Right lobe of liver (tissue), 6 donors: ENCODE measurements at regions not wholly inside any gene's neighbourhood (a gene's known extent, or its start where the extent isn't known, plus 50 kb on each side); places are given as distances from the start of the nearest gene placed in this dataset.
A peak's percentile ranks its signal among the peaks of the same experiment; 100 is the strongest.

Experiments used
- ATAC-seq, 4 donors: fragments of 200-7000 bp; cut with Tn5 transposase; one replicate each; pipeline ENCODE4 v1.9.1; 2020; ENCODE audit warnings: mild to moderate bottlenecking in 4 of 4, moderate library complexity in 4 of 4
- DNase-seq, 3 donors: peaks; one replicate each; pipeline ENCODE4 v3.0.0-alpha.2; 2020
- H3K27ac ChIP-seq, 3 donors: fragments of 200-600 bp; one replicate each; pipeline ENCODE4 v1.8.0; 2022
- H3K27me3 ChIP-seq, 2 donors: fragments of 200-600 bp; one replicate each; pipeline ENCODE4 v1.8.0; 2022
- H3K36me3 ChIP-seq, 4 donors: fragments of 200-600 bp; sonication (generic) in 1 of 4; one replicate each; pipeline versions ENCODE4 v1.5.1 to v1.8.0; 2017 to 2022; ENCODE audit warnings: control low read depth in 1 of 4
- H3K4me1 ChIP-seq, 4 donors: fragments of 200-600 bp; sonication (generic) in 1 of 4; one replicate each; pipeline versions ENCODE4 v1.5.1 to v1.8.0; 2017 to 2022; ENCODE audit warnings: control low read depth in 1 of 4
- H3K4me3 ChIP-seq, 3 donors: fragments of 200-600 bp; one replicate each; pipeline ENCODE4 v1.8.0; 2022
- H3K9me3 ChIP-seq, 4 donors: fragments of 200-600 bp; sonication (generic) in 1 of 4; one replicate each; pipeline versions ENCODE4 v1.5.1 to v1.8.0; 2017 to 2022; ENCODE audit warnings: control low read depth in 1 of 4
- POLR2A ChIP-seq: fragments of 450-650 bp; IDR thresholded peaks from one replicate; pipeline ENCODE4 v1.6.1; 2017; ENCODE audit warnings: antibody characterized with exemption, mild to moderate bottlenecking
- WGBS: methylation state at CpG from one replicate; pipeline ENCODE4 v1.1.6; 2018; ENCODE audit warnings: low coverage, low lambda C conversion rate; ENCODE audit not compliant: insufficient coverage; ENCODE audit errors: missing lambda C conversion rate; 5-methylcytosine and 5-hydroxymethylcytosine counted together
- intact Hi-C, 2 donors: fragments of 100-400 bp; cut with DNase I; formaldehyde crosslinking; loops; one replicate each; pipeline versions ENCODE4 v1.11.2 to v1.14.1; 2022
- TF ChIP-seq, protein P1 (sequence below), 4 donors: fragments of 200-600 bp in 3 of 4; fragments of 450-650 bp in 1 of 4; IDR thresholded peaks; one replicate each; pipeline versions ENCODE4 v1.5.1 to v1.8.0; 2016 to 2022; ENCODE audit warnings: antibody characterized with exemption in 4 of 4, mild to moderate bottlenecking in 2 of 4
- donor health status: DM: no; HTN: yes; CAD: no.
- donor health status: DM: no; HTN: no; CAD: no.
- donor health status: DM: no; HTN: no; CAD: no.
- donor health status: DM: no; HTN: yes; CAD: no.
- donor health status: DM: no; HTN: yes; CAD: no.

DNA sequence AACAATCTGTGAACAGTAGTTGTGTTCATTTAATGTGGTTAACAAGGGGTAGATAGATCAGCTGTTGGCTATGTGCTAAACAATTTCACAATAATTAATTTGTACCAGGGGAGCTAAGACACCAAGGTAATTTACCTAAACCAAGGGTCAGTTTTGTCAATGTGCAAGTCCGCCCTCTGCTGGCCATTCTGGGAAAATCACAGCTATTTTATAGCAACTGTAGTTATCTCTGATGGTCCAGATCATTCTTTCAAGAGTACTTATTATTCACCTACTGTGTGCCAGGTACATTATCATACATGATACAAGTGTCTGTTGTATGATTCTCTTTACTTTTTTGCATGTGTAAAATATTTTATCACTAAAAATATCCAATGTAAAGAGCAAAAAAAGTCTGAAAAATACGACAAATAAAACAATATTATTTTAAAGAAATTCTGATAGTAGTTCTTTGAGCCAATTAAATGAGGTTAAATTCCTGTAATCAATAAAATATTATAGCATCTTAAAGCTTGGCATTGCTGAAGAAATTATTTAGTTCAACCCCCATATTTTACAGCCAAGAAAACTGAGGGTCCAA, 312.3 kb upstream of the FAM78B start:
- H3K27ac ChIP-seq: no peak overlapping the region
- intact Hi-C loops: no loop called here
- H3K27me3 ChIP-seq: no peaks in the 10 kb centered on the region
- DNase-seq: peak; percentile 36 to 57 (median 56)
- TF ChIP-seq, protein P1, sequence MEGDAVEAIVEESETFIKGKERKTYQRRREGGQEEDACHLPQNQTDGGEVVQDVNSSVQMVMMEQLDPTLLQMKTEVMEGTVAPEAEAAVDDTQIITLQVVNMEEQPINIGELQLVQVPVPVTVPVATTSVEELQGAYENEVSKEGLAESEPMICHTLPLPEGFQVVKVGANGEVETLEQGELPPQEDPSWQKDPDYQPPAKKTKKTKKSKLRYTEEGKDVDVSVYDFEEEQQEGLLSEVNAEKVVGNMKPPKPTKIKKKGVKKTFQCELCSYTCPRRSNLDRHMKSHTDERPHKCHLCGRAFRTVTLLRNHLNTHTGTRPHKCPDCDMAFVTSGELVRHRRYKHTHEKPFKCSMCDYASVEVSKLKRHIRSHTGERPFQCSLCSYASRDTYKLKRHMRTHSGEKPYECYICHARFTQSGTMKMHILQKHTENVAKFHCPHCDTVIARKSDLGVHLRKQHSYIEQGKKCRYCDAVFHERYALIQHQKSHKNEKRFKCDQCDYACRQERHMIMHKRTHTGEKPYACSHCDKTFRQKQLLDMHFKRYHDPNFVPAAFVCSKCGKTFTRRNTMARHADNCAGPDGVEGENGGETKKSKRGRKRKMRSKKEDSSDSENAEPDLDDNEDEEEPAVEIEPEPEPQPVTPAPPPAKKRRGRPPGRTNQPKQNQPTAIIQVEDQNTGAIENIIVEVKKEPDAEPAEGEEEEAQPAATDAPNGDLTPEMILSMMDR (IDR thresholded peaks at IDR 0.05): peak; percentile 73 to 88 (median 82)
- TF ChIP-seq POLR2A: no peak
- no peaks in the 10 kb centered on the region for H3K36me3 ChIP-seq
- no peaks in the 10 kb centered on the region for H3K4me1 ChIP-seq
- no peak overlapping the region for H3K4me3 ChIP-seq
- WGBS: 44% methylated on average over 2 of the region's 2 CpGs
- peak; percentile 69 to 86 (median 80) for ATAC-seq
- H3K9me3 ChIP-seq: no peaks in the 10 kb centered on the region

DNA sequence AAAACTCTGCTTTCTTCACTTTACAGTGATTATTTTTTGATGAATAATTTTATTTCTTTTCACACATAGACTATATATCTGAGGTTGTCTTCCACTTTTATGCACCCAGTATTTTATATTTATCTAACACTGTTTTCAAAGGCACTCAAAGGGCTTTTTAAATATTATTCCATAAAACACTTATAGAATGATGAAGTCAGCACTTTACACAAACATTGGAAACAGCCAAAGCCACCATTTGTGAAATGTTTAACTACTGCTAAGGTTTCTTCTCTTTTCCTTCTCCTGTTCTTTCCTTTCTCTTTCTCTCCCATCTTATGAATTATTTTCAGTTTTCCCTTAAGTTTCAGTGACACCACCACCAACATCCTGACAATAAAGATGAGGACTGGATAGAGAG, 317.7 kb upstream of the FAM78B start:
- Histone ChIP-seq H3K27me3 (no peaks in the 10 kb centered on the region), H3K36me3 (no peaks in the 10 kb centered on the region), H3K4me3 (no peak overlapping the region), H3K4me1 (peaks cover 0 to 12% (median 2%) of the 10 kb centered on the region in 4 donors), H3K9me3 (no peaks in the 10 kb centered on the region), H3K27ac (no peak overlapping the region)
- intact Hi-C loops: no loop called here
- no peak for DNase-seq
- TF ChIP-seq POLR2A: no peak
- TF ChIP-seq, protein P1 (IDR thresholded peaks at IDR 0.05): no peak
- no peak for ATAC-seq

DNA sequence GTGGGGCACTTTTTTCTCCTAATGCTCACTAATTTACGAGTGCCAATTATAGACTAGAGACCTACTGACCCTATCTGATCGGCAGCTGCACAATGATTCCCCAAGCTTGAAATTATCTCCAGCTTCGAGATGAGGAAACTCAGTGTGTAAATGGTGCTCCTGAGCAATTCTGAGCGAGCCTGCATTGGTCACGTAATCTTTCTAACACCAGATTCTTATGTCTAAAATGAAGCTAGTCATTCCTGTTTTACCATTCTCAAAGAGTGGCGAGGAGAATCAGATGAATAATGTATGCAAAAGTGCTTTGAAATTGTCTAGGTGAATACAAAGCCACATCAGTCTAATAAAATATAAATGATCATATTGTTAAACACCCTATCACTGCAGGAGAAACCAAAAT, 318.1 kb upstream of the FAM78B start:
- TF ChIP-seq POLR2A: no peak
- TF ChIP-seq, protein P1 (IDR thresholded peaks at IDR 0.05): no peak
- Histone ChIP-seq H3K27me3 (no peaks in the 10 kb centered on the region), H3K27ac (no peak overlapping the region), H3K4me3 (no peak overlapping the region), H3K36me3 (no peaks in the 10 kb centered on the region), H3K9me3 (no peaks in the 10 kb centered on the region), H3K4me1 (peaks cover 0 to 12% (median 2%) of the 10 kb centered on the region in 4 donors)
- intact Hi-C loops: no loop called here
- ATAC-seq (no peak), DNase-seq (no peak)
- WGBS: 65% methylated on average over 6 of the region's 6 CpGs

DNA sequence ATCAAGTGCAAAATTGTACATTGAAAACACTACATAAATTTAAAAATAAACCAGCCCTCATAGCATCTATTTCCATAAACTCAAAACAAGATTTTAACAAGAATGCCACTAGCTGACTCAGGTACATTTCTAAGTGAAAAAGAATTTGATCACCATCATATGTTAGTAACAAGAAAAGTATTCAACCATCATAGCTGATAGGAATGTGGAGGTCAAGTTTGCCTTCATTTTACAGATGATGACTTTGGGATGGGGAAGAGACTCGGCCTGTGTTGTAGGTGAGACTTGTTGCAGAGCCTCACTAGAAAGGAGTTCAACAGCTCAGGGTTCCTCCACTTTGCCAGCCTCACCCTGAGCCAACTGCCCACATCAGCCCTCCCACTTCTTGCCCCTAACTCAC, 318.8 kb upstream of the FAM78B start:
- no peak overlapping the region for H3K27ac ChIP-seq
- ATAC-seq: no peak
- no CpG with 5 or more reads among the region's 1 CpG for WGBS
- H3K4me1 ChIP-seq: peaks cover 0 to 12% (median 2%) of the 10 kb centered on the region in 4 donors
- TF ChIP-seq POLR2A: no peak
- TF ChIP-seq, protein P1 (IDR thresholded peaks at IDR 0.05): no peak
- intact Hi-C loops: no loop called here
- no peaks in the 10 kb centered on the region for H3K27me3 ChIP-seq
- H3K36me3 ChIP-seq: no peaks in the 10 kb centered on the region
- no peaks in the 10 kb centered on the region for H3K9me3 ChIP-seq
- DNase-seq: no peak
- H3K4me3 ChIP-seq: no peak overlapping the region

DNA sequence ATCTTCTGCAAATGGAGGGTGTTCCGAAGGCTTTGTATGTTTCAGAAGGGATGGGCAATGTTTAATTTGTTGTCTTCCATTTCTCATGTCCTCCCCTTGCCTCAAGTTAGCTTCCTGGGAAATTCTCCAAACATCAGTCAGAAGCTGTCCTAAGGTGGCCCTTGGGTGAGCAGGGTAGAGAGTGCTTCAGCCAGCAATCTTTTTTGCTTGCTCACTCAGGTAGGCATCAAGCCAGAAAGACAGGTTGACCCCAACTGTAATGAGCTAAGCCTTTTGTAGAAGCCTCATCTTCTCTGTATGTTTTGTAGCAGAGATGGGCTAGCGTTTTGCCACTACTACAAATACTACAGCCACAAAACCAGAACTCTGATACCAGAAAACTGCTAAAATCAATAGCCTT, 321.5 kb upstream of the FAM78B start:
- intact Hi-C loops: no loop called here
- Histone ChIP-seq H3K27me3 (no peaks in the 10 kb centered on the region), H3K36me3 (no peaks in the 10 kb centered on the region), H3K9me3 (no peaks in the 10 kb centered on the region), H3K27ac (no peak overlapping the region), H3K4me1 (peaks cover 0 to 12% (median 2%) of the 10 kb centered on the region in 4 donors), H3K4me3 (no peak overlapping the region)
- ATAC-seq (peak in 2 of 4 donors; percentile 5 to 58), DNase-seq (no peak)
- TF ChIP-seq, protein P1 (IDR thresholded peaks at IDR 0.05): no peak
- WGBS: 56% methylated on average over 2 of the region's 2 CpGs
